ENCODE measurements at regions not wholly inside any gene's neighbourhood (a gene's known extent, or its start where the extent isn't known, plus 50 kb on each side); places are given as distances from the start of the nearest gene placed in this dataset.

DNA sequence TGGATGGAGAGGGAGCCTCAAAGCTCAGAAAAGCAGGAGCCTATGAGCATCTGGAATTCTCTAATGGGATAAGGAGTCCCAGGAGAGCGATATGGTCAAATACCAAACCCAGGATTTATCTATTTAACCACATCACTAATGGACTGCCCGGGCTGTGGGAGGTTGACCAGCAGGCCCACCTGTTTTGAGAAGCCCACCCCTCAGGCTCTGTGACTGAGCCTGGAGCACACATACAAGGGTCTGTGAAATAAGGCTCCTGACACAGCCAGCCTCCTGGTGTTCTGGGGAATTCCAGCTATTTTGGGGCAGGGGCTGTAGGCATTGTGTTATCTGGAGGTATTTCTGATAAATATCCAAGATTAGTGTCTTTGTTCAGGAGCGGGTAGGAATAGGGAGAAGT is 132.0 kb upstream of the C1orf21 start:
- TF ChIP-seq CTCF (IDR thresholded peaks at IDR 0.05) (no peak), POLR2AphosphoS5 (IDR thresholded peaks at IDR 0.05) (no peak), POLR2A (IDR thresholded peaks at IDR 0.05) (no peak), EP300 (IDR thresholded peaks at IDR 0.05; ENCODE audit: low read depth) (no peak)
